Spleen (tissue), 11 donors: ENCODE measurements at regions not wholly inside any gene's neighbourhood (a gene's known extent, or its start where the extent isn't known, plus 50 kb on each side); places are given as distances from the start of the nearest gene placed in this dataset.

Source experiments
- DNase-seq: peaks from one replicate; pipeline ENCODE4 v3.0.0-alpha.2; 2020
- H3K27ac ChIP-seq, 8 donors: fragments of 200-600 bp; sonication (generic) in 7 of 8; 1 replicate in 4 of 8; 2 replicates in 4 of 8; pipeline versions ENCODE4 v1.5.0 to v1.8.0; 2016 to 2021; ENCODE audit warnings: inconsistent platforms in 4 of 8, mild to moderate bottlenecking in 4 of 8, moderate library complexity in 1 of 8
- H3K27me3 ChIP-seq, 7 donors: fragments of 200-600 bp; sonication (generic) in 6 of 7; replicated peaks in 1 of 7; 1 replicate in 4 of 7; 2 replicates in 3 of 7; pipeline versions ENCODE4 v1.5.0 to v1.8.0; 2016 to 2021; ENCODE audit warnings: inconsistent platforms in 3 of 7, mild to moderate bottlenecking in 1 of 7
- H3K36me3 ChIP-seq, 6 donors: fragments of 200-600 bp; sonication (generic) in 5 of 6; 1 replicate in 4 of 6; 2 replicates in 2 of 6; pipeline versions ENCODE4 v1.5.0 to v1.8.0; 2016 to 2021; ENCODE audit warnings: inconsistent platforms in 2 of 6
- H3K4me1 ChIP-seq, 6 donors: fragments of 200-600 bp; sonication (generic) in 5 of 6; 1 replicate in 3 of 6; 2 replicates in 3 of 6; pipeline versions ENCODE4 v1.5.0 to v1.8.0; 2016 to 2021; ENCODE audit warnings: inconsistent platforms in 3 of 6
- H3K4me3 ChIP-seq, 8 donors: fragments of 200-600 bp; sonication (generic) in 7 of 8; 1 replicate in 4 of 8; 2 replicates in 4 of 8; pipeline versions ENCODE4 v1.5.0 to v1.8.0; 2016 to 2021; ENCODE audit warnings: inconsistent platforms in 4 of 8, mild to moderate bottlenecking in 4 of 8, moderate library complexity in 2 of 8
- H3K9me3 ChIP-seq, 8 donors: fragments of 200-600 bp; sonication (generic) in 7 of 8; 1 replicate in 4 of 8; 2 replicates in 4 of 8; pipeline versions ENCODE4 v1.5.0 to v1.8.0; 2016 to 2021; ENCODE audit warnings: inconsistent platforms in 4 of 8
- CTCF ChIP-seq, 11 experiments: fragments of 200-600 bp in 7 of 11; fragments of 450-650 bp in 4 of 11; sonication (generic) in 4 of 11; IDR thresholded peaks in 8 of 11; conservative IDR thresholded peaks in 3 of 11; 1 replicate in 7 of 11; 2 replicates in 4 of 11; pipeline versions ENCODE4 v1.4.0 to v1.8.0; 2016 to 2021; ENCODE audit warnings: antibody characterized with exemption in 11 of 11, inconsistent platforms in 4 of 11, mild to moderate bottlenecking in 1 of 11
- POLR2A ChIP-seq, 3 donors: fragments of 450-650 bp; IDR thresholded peaks; one replicate each; pipeline ENCODE4 v1.5.1; 2017; ENCODE audit warnings: antibody characterized with exemption in 3 of 3, mild to moderate bottlenecking in 1 of 3
- POLR2AphosphoS5 ChIP-seq, 3 donors: sonication (generic); formaldehyde crosslinking; IDR thresholded peaks; one replicate each; pipeline ENCODE4 v1.5.1; 2017; ENCODE audit warnings: antibody characterized with exemption in 3 of 3
- whole genome bisulfite sequencing, 5 donors: extraction: QIAGEN DNeasy Blood & Tissue Kit in 3 of 5; methylation state at CpG; one replicate each; pipeline versions ENCODE4 v1.1.5 to v1.1.7; 2013 to 2018; 5-methylcytosine and 5-hydroxymethylcytosine counted together
- intact Hi-C: fragments of 100-400 bp; cut with DNase I; formaldehyde crosslinking; loops from one replicate; pipeline ENCODE4 v1.15.0; 2023; ENCODE audit warnings: low total_unique reads
- donor health status: healthy with polysubstance abuse.
- donor health status: DM: no; HTN: no; CAD: no; lungs with moderate emphysema.
- donor health status: DM: no; HTN: no; CAD: no.
- donor health status: Bipolar disorder and iron deficiency.
- donor health status: healthy.
- donor health status: DM: no; HTN: no; CAD: no.
- donor health status: DM: yes; HTN: yes; CAD: no.

GRCh38 chr14:87179936-87180335, 813.0 kb downstream of the GALC start:
- intact Hi-C loops: no loop called here
- H3K4me1 ChIP-seq: no peaks in the 10 kb centered on the region
- TF ChIP-seq POLR2AphosphoS5 (IDR thresholded peaks at IDR 0.05) (no peak), CTCF (IDR thresholded peaks at IDR 0.05 in 8 of 11, conservative IDR thresholded peaks at IDR 0.05 in 3 of 11) (no peak), POLR2A (IDR thresholded peaks at IDR 0.05) (no peak)
- no peak for DNase-seq
- peaks cover 0 to 9% (median 0%) of the 10 kb centered on the region in 8 donors for H3K9me3 ChIP-seq
- H3K27ac ChIP-seq: no peak overlapping the region
- WGBS, 5 donors: 80 to 98% (median 91%) methylated on average over 6 of the region's 6 CpGs
- no peak overlapping the region for H3K4me3 ChIP-seq
- no peaks in the 10 kb centered on the region for H3K36me3 ChIP-seq
- no peaks in the 10 kb centered on the region for H3K27me3 ChIP-seq

GRCh38 chr14:87178277-87178676, 814.7 kb downstream of the GALC start:
- no peaks in the 10 kb centered on the region for H3K36me3 ChIP-seq
- H3K9me3 ChIP-seq: peaks cover 0 to 9% (median 0%) of the 10 kb centered on the region in 8 donors
- TF ChIP-seq POLR2AphosphoS5 (IDR thresholded peaks at IDR 0.05) (no peak), CTCF (IDR thresholded peaks at IDR 0.05 in 8 of 11, conservative IDR thresholded peaks at IDR 0.05 in 3 of 11) (no peak), POLR2A (IDR thresholded peaks at IDR 0.05) (no peak)
- intact Hi-C loops: no loop called here
- WGBS, 5 donors: 44 to 62% (median 52%) methylated on average over 1 of the region's 1 CpG
- no peak overlapping the region for H3K4me3 ChIP-seq
- DNase-seq: no peak
- H3K27ac ChIP-seq: no peak overlapping the region
- no peaks in the 10 kb centered on the region for H3K4me1 ChIP-seq
- H3K27me3 ChIP-seq: no peaks in the 10 kb centered on the region

- DNase-seq: no peak
- Histone ChIP-seq H3K4me1 (no peaks in the 10 kb centered on the region), H3K36me3 (no peaks in the 10 kb centered on the region), H3K27ac (no peak overlapping the region), H3K9me3 (peaks cover 0 to 12% (median 0%) of the 10 kb centered on the region in 8 donors), H3K27me3 (no peaks in the 10 kb centered on the region), H3K4me3 (no peak overlapping the region)
- no peak for TF ChIP-seq POLR2AphosphoS5 (IDR thresholded peaks at IDR 0.05)
- TF ChIP-seq CTCF (IDR thresholded peaks at IDR 0.05 in 8 of 11, conservative IDR thresholded peaks at IDR 0.05 in 3 of 11): no peak
- TF ChIP-seq POLR2A (IDR thresholded peaks at IDR 0.05): no peak
- intact Hi-C loops: no loop called here
- 45 to 70% (median 59%) methylated on average over 2 of the region's 2 CpGs for WGBS, 5 donors
These were observed 817.8 kb downstream of the GALC start for GRCh38 chr14:87175175-87175574.

DNA sequence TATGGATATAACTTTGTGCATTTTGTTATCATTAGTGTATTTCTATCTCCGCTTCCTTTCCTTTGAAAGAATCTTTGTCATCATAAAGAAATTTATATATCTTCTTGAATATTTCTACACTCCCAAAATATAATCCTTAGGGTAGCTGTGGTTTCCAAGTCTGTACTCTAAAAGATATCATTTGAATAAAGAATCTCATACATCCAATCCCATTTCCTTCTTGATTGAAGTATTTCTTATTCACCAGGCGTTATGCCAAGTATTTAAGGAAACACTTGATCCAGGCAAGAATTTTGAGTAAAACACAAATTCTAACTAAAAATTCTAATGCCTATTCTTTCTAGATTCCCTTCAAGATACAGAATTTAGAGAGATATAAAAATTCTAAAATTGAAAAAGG, 821.8 kb downstream of the GALC start:
- Histone ChIP-seq H3K4me3 (no peak overlapping the region), H3K9me3 (peaks cover 0 to 10% (median 2%) of the 10 kb centered on the region in 8 donors), H3K36me3 (no peaks in the 10 kb centered on the region), H3K4me1 (no peaks in the 10 kb centered on the region), H3K27me3 (no peaks in the 10 kb centered on the region), H3K27ac (no peak overlapping the region)
- TF ChIP-seq POLR2A (IDR thresholded peaks at IDR 0.05) (no peak), POLR2AphosphoS5 (IDR thresholded peaks at IDR 0.05) (no peak), CTCF (IDR thresholded peaks at IDR 0.05 in 8 of 11, conservative IDR thresholded peaks at IDR 0.05 in 3 of 11) (no peak)
- no peak for DNase-seq
- intact Hi-C loops: no loop called here
- 56 to 83% (median 68%) methylated on average over 2 of the region's 2 CpGs for WGBS, 5 donors
